ENCODE measurements at regions not wholly inside any gene's neighbourhood (a gene's known extent, or its start where the extent isn't known, plus 50 kb on each side); places are given as distances from the start of the nearest gene placed in this dataset.

GRCh38 chr16:27722207-27722606 lies 172.3 kb downstream of the KATNIP start:
- TF ChIP-seq CTCF (IDR thresholded peaks at IDR 0.05; ENCODE audit: borderline replicate concordance, extremely low read depth, low read length, poor library complexity, severe bottlenecking) (no peak), EZH2 (IDR thresholded peaks at IDR 0.05; ENCODE audit: borderline replicate concordance, low read depth, low read length, severe bottlenecking) (no peak)
